ENCODE measurements at regions not wholly inside any gene's neighbourhood (a gene's known extent, or its start where the extent isn't known, plus 50 kb on each side); places are given as distances from the start of the nearest gene placed in this dataset.

DNA sequence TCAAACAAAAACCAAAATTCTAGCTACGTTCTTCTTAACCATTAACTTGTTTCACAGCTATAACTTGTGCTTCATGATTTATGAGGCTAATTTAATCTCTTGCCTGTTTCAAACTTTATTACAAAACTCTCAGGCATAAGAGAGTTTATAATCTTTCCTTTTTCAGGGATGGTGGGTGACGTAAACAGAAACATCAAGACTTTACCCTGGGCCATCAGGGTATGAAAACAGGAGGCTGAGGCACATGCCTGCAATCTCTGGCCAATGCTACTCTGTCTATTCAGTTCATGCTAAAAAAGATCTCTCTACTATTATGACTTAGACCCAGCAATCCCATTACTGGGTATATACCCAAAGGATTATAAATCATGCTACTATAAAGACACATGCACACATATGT is 55.9 kb upstream of the VWC2 start:
- Histone ChIP-seq H3K36me3 (ENCODE audit: control insufficient read depth, insufficient read depth, low read length) (no peaks in the 10 kb centered on the region), H3K27me3 (replicated peaks; ENCODE audit: control insufficient read depth, insufficient read depth, low read length) (no peaks in the 10 kb centered on the region; the same call in 1 of the 2 replicates), H3K4me3 (replicated peaks; ENCODE audit: low read depth, low read length) (no peak overlapping the region)
- TF ChIP-seq, protein P1, sequence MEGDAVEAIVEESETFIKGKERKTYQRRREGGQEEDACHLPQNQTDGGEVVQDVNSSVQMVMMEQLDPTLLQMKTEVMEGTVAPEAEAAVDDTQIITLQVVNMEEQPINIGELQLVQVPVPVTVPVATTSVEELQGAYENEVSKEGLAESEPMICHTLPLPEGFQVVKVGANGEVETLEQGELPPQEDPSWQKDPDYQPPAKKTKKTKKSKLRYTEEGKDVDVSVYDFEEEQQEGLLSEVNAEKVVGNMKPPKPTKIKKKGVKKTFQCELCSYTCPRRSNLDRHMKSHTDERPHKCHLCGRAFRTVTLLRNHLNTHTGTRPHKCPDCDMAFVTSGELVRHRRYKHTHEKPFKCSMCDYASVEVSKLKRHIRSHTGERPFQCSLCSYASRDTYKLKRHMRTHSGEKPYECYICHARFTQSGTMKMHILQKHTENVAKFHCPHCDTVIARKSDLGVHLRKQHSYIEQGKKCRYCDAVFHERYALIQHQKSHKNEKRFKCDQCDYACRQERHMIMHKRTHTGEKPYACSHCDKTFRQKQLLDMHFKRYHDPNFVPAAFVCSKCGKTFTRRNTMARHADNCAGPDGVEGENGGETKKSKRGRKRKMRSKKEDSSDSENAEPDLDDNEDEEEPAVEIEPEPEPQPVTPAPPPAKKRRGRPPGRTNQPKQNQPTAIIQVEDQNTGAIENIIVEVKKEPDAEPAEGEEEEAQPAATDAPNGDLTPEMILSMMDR (IDR thresholded peaks at IDR 0.05; ENCODE audit: insufficient read depth, low read length, poor library complexity, severe bottlenecking): no peak
- DNase-seq (ENCODE audit: extremely low read depth, insufficient read length): no peak

DNA sequence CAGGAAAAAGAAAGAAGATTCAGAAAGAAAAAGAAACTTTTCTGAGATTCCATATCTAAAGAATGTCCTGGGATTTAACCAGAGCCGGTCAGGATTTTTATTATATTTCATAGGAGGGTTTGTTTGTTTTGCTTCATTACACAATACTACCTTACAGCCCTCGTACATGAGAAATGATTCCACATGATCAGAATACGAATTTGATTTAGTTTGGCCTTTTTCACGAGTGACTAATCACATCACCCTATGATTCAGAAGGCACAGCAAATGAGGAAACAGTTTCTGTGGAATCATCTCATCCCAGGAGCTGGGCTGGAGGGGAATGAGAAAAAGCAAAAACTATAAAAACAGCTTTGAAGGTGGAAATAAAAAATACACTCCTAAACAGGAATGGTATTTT is 54.7 kb upstream of the VWC2 start:
- Histone ChIP-seq H3K36me3 (ENCODE audit: control insufficient read depth, insufficient read depth, low read length) (no peaks in the 10 kb centered on the region), H3K27me3 (replicated peaks; ENCODE audit: control insufficient read depth, insufficient read depth, low read length) (no peaks in the 10 kb centered on the region; the same call in 1 of the 2 replicates), H3K4me3 (replicated peaks; ENCODE audit: low read depth, low read length) (no peak overlapping the region)
- no peak for DNase-seq (ENCODE audit: extremely low read depth, insufficient read length)
- TF ChIP-seq, protein P1 (IDR thresholded peaks at IDR 0.05; ENCODE audit: insufficient read depth, low read length, poor library complexity, severe bottlenecking): no peak

DNA sequence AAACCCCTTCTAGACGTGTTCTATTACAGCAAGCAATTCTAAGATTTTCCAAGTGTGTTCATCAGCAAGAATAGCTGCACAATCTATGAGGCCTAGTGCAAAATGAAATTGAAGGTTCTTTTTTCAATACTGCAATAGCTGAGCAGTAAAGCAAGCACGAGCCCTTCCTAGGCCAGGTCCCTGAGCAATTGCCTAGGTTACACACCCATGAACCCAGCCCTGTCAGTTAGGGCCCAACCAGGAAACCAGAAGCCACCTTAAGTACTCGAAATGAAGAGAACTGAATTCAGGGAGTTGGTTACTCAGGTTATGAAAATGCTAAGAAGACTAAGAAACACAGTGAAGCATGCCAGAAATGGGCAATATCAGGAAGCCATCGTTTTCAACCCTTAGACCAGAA is 52.0 kb upstream of the VWC2 start:
- H3K27me3 ChIP-seq (replicated peaks; ENCODE audit: control insufficient read depth, insufficient read depth, low read length): no peaks in the 10 kb centered on the region; the same call in 1 of the 2 replicates
- DNase-seq (ENCODE audit: extremely low read depth, insufficient read length): no peak
- no peak overlapping the region for H3K4me3 ChIP-seq (replicated peaks; ENCODE audit: low read depth, low read length)
- TF ChIP-seq, protein P1 (IDR thresholded peaks at IDR 0.05; ENCODE audit: insufficient read depth, low read length, poor library complexity, severe bottlenecking): no peak
- H3K36me3 ChIP-seq (ENCODE audit: control insufficient read depth, insufficient read depth, low read length): no peaks in the 10 kb centered on the region
